ENCODE measurements at regions not wholly inside any gene's neighbourhood (a gene's known extent, or its start where the extent isn't known, plus 50 kb on each side); places are given as distances from the start of the nearest gene placed in this dataset.

DNA sequence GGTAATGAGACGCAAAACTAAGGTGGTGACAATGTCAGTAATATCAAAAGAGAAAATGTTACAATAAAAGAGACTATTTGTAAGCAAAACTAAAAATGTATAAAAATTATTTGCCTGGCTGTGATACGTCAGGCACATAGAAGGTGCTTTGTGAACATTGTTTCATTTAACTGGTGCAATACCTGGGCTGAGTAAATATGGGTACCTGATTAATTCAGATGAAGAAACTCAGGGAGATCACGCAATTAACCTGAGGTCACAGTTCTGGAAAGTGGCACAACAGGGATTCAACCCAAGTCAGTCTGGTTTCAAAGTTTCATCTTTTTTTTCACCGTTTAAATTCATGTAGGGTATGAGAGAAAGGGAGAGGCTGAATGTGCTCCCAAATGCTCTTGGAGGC, 71.0 kb upstream of the KRAS start:
- no peak for TF ChIP-seq NFYB (IDR thresholded peaks at IDR 0.05; ENCODE audit: insufficient read depth, low read depth, low read length)
- TF ChIP-seq GABPA (IDR thresholded peaks at IDR 0.05; ENCODE audit: low read depth), result no peak
